Activated CD8-positive, alpha-beta T cell treated with anti-CD3 and anti-CD28 coated beads, Interleukin-2, amount 10 ng/mL, durations not matched to agents 7 days and 5 days (primary cell): ENCODE measurements at regions not wholly inside any gene's neighbourhood (a gene's known extent, or its start where the extent isn't known, plus 50 kb on each side); places are given as distances from the start of the nearest gene placed in this dataset.

Experiments used
- ATAC-seq: fragments of 150-1000 bp; cut with Tn5 transposase; one replicate; pipeline ENCODE4 v1.10.0; 2021; ENCODE audit warnings: moderate library complexity
- CTCF ChIA-PET: fragments of 350-600 bp; sonication (Branson Sonifier 250); formaldehyde crosslinking; loops from one replicate; lab custom pipeline; 2021; ENCODE audit warnings: antibody characterized with exemption; lab: Charles Lee
- POLR2A ChIA-PET: fragments of 350-600 bp; sonication (Branson Sonifier 250); formaldehyde crosslinking; loops from one replicate; lab custom pipeline; 2021; ENCODE audit warnings: antibody characterized with exemption; lab: Charles Lee
- DNase-seq: peaks from one replicate; pipeline ENCODE4 v3.0.0-alpha.2; 2020
- H3K27ac Mint-ChIP-seq: one replicate; pipeline ENCODE4 v1.8.0; 2021; ENCODE audit warnings: mild to moderate bottlenecking, mixed read lengths
- H3K27me3 Mint-ChIP-seq: one replicate; pipeline ENCODE4 v1.8.0; 2021; ENCODE audit warnings: low read depth, mixed read lengths
- H3K36me3 Mint-ChIP-seq: one replicate; pipeline ENCODE4 v1.8.0; 2021; ENCODE audit warnings: low read depth, mixed read lengths
- H3K4me1 Mint-ChIP-seq: one replicate; pipeline ENCODE4 v1.8.0; 2021; ENCODE audit warnings: low read depth, mixed read lengths
- H3K4me3 Mint-ChIP-seq: one replicate; pipeline ENCODE4 v1.8.0; 2021; ENCODE audit warnings: mild to moderate bottlenecking, mixed read lengths
- H3K9me3 Mint-ChIP-seq: one replicate; pipeline ENCODE4 v1.8.0; 2022; ENCODE audit warnings: mixed read lengths; ENCODE audit not compliant: insufficient read depth

DNA sequence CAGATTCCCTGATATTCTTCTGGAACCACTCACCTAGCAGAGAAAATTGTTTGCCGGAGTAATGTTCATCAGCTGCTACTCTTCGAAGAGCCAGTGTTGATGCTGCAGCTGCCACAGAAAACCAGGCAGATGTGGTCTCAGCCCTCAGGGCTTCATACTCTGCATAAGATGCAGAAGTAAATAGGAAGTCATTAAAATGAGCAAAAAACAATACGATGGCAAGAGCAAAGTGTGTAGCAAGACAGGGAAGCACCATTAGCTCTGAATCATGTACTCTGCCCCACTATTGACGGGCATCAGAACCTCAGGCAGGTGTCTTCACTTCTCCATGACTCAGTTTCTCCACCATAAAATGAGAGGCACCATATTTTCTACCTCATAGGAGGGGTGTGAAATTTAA, 991.6 kb upstream of the TMEM132C start:
- Mint-ChIP-seq H3K4me3 (no peak overlapping the region), H3K9me3 (no peaks in the 10 kb centered on the region), H3K36me3 (no peaks in the 10 kb centered on the region), H3K4me1 (peaks cover 7% of the 10 kb centered on the region), H3K27ac (no peak overlapping the region), H3K27me3 (no peaks in the 10 kb centered on the region)
- CTCF ChIA-PET = no interaction called here
- DNase-seq = no peak
- ATAC-seq = no peak
- POLR2A ChIA-PET = no interaction called here

- ATAC-seq = no peak
- Mint-ChIP-seq H3K27me3 (no peaks in the 10 kb centered on the region), H3K4me3 (no peak overlapping the region), H3K9me3 (no peaks in the 10 kb centered on the region), H3K4me1 (peaks cover 7% of the 10 kb centered on the region), H3K36me3 (no peaks in the 10 kb centered on the region), H3K27ac (no peak overlapping the region)
- CTCF ChIA-PET = no interaction called here
- no peak for DNase-seq
- POLR2A ChIA-PET = no interaction called here
Observed at GRCh38 chr12:127277882-127278281, 989.1 kb upstream of the TMEM132C start.

DNA sequence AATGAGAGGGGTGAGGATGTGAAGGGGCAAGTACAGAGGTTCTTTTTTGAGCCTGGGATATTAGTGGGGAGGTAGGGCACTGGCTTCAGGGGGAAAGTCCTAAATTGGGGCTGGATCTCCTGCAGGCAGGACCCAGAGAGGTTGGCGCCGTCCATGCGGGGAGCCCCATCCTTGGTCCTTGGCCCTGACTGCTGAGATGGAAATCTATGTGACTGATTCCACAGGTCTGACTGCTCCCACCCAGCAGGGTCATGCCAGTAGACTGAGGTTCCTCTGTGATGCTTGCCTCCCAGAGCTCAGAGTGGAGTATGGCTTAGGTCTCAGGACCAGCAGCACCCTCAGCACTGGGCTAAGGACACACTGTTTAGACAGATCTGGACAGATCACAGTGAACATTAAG, 988.6 kb upstream of the TMEM132C start:
- Mint-ChIP-seq H3K4me1 (peaks cover 7% of the 10 kb centered on the region), H3K4me3 (no peak overlapping the region), H3K27ac (no peak overlapping the region), H3K27me3 (no peaks in the 10 kb centered on the region), H3K36me3 (no peaks in the 10 kb centered on the region), H3K9me3 (no peaks in the 10 kb centered on the region)
- DNase-seq = no peak
- ATAC-seq = no peak
- CTCF ChIA-PET = no interaction called here
- POLR2A ChIA-PET = no interaction called here

- no peak overlapping the region for H3K4me3 Mint-ChIP-seq
- H3K4me1 Mint-ChIP-seq = peaks cover 15% of the 10 kb centered on the region
- no peaks in the 10 kb centered on the region for H3K27me3 Mint-ChIP-seq
- ChIA-PET POLR2A (no interaction called here), CTCF (interaction anchor here (1.1 to 1.7 kb wide), 7 partner anchors 12 to 171 kb away, joined by 3 to 4 read pairs (median 3); no protein-coding TSS in a partner anchor)
- DNase-seq (peak; percentile 74), ATAC-seq (peak; percentile 85)
- H3K9me3 Mint-ChIP-seq = no peaks in the 10 kb centered on the region
- no peaks in the 10 kb centered on the region for H3K36me3 Mint-ChIP-seq
- H3K27ac Mint-ChIP-seq = no peak overlapping the region
Observed at GRCh38 chr12:127280393-127281275, 986.3 kb upstream of the TMEM132C start.

GRCh38 chr12:127282786-127283565, 984.0 kb upstream of the TMEM132C start:
- Mint-ChIP-seq H3K27ac (no peak overlapping the region), H3K4me3 (no peak overlapping the region), H3K27me3 (no peaks in the 10 kb centered on the region), H3K9me3 (no peaks in the 10 kb centered on the region), H3K36me3 (no peaks in the 10 kb centered on the region), H3K4me1 (peaks cover 11% of the 10 kb centered on the region)
- ATAC-seq (no peak), DNase-seq (no peak)
- ChIA-PET POLR2A (no interaction called here), CTCF (interaction anchor here (1.5 to 1.6 kb wide), 2 partner anchors 10 to 174 kb away, joined by 4 to 5 read pairs; no protein-coding TSS in a partner anchor)

- no peak for DNase-seq
- Mint-ChIP-seq H3K4me3 (no peak overlapping the region), H3K9me3 (no peaks in the 10 kb centered on the region), H3K27me3 (no peaks in the 10 kb centered on the region), H3K27ac (no peak overlapping the region), H3K4me1 (peaks cover 8% of the 10 kb centered on the region), H3K36me3 (no peaks in the 10 kb centered on the region)
- CTCF ChIA-PET = interaction anchor here (1.5 kb wide), 1 partner anchor 9 kb away, joined by 5 read pairs; no protein-coding TSS in a partner anchor
- ATAC-seq = no peak
- POLR2A ChIA-PET = no interaction called here
Observed at GRCh38 chr12:127284021-127284420, 982.9 kb upstream of the TMEM132C start.

DNA sequence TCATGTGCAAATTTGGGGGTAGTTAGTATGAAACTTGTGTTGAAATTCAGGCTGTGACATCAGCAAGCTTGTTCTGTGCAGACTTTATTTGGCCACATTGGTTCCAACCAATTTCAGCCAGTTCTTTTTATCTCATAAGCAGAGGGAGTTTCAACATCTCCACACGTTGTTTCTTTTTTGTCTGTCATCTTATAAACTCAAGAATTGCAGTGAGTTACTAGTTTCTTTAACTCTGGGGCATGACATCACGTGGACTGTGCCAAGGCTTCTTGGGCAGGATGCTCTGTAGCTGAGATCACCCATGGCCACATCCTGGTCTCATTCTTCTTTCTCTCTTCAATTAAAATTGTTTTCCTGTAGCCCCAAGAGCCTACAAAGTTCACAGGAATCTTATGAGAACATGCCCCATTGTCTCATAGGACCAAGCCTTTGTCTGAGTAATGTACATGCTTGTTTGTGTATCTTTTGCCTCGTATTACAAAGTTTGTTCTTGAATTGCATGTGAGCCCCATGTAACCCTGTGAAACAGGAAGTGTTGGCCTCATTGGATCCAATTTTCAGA, 982.0 kb upstream of the TMEM132C start:
- ChIA-PET CTCF (no interaction called here), POLR2A (no interaction called here)
- Mint-ChIP-seq H3K4me1 (peaks cover 8% of the 10 kb centered on the region), H3K27ac (no peak overlapping the region), H3K4me3 (no peak overlapping the region), H3K9me3 (no peaks in the 10 kb centered on the region), H3K27me3 (no peaks in the 10 kb centered on the region), H3K36me3 (no peaks in the 10 kb centered on the region)
- DNase-seq = no peak
- ATAC-seq = no peak

- H3K4me1 Mint-ChIP-seq = peaks cover 8% of the 10 kb centered on the region
- CTCF ChIA-PET = no interaction called here
- no peak overlapping the region for H3K4me3 Mint-ChIP-seq
- DNase-seq (no peak), ATAC-seq (no peak)
- no peak overlapping the region for H3K27ac Mint-ChIP-seq
- POLR2A ChIA-PET = no interaction called here
- no peaks in the 10 kb centered on the region for H3K27me3 Mint-ChIP-seq
- no peaks in the 10 kb centered on the region for H3K36me3 Mint-ChIP-seq
- no peaks in the 10 kb centered on the region for H3K9me3 Mint-ChIP-seq
Observed at GRCh38 chr12:127286281-127286680, 980.7 kb upstream of the TMEM132C start.

DNA sequence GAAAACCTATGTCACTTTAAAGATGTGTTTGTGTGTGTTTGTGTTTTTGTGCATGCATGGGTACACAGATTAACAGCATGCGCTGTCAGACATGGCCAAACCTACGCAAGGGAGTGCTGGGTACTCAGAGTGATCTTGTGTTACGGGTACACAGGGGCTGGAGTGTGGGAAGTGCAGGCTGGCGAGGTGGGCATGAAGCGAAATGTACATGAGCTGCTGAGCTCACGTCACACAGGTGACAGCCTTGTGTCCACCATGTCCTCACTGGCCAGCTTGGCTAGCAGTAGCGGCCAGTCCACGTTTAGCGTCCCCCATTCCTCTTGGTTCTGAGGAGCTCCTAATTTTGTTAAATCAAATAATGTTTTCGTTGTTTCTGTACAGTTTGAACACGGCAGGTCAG, 979.7 kb upstream of the TMEM132C start:
- Mint-ChIP-seq H3K27me3 (no peaks in the 10 kb centered on the region), H3K4me1 (peaks cover 8% of the 10 kb centered on the region), H3K27ac (no peak overlapping the region), H3K36me3 (no peaks in the 10 kb centered on the region), H3K9me3 (no peaks in the 10 kb centered on the region), H3K4me3 (no peak overlapping the region)
- ChIA-PET POLR2A (no interaction called here), CTCF (no interaction called here)
- ATAC-seq = no peak
- DNase-seq = no peak

GRCh38 chr12:127290251-127290650, 976.7 kb upstream of the TMEM132C start:
- Mint-ChIP-seq H3K9me3 (no peaks in the 10 kb centered on the region), H3K4me3 (no peak overlapping the region), H3K27ac (no peak overlapping the region), H3K36me3 (no peaks in the 10 kb centered on the region), H3K27me3 (no peaks in the 10 kb centered on the region), H3K4me1 (peaks cover under 1% of the 10 kb centered on the region)
- ChIA-PET CTCF (no interaction called here), POLR2A (no interaction called here)
- ATAC-seq (no peak), DNase-seq (no peak)

GRCh38 chr12:127292736-127293135, 974.2 kb upstream of the TMEM132C start:
- H3K4me3 Mint-ChIP-seq = no peak overlapping the region

More at GRCh38 chr12:127292736-127293135, 974.2 kb upstream of the TMEM132C start:
- H3K27me3 Mint-ChIP-seq = no peaks in the 10 kb centered on the region
- no peaks in the 10 kb centered on the region for H3K9me3 Mint-ChIP-seq
- no peak for ATAC-seq
- DNase-seq = no peak
- ChIA-PET POLR2A (no interaction called here), CTCF (interaction anchor here (0.9 to 1.8 kb wide), 5 partner anchors 9 to 184 kb away, joined by 3 to 10 read pairs (median 3); no protein-coding TSS in a partner anchor)
- H3K4me1 Mint-ChIP-seq = no peaks in the 10 kb centered on the region
- no peaks in the 10 kb centered on the region for H3K36me3 Mint-ChIP-seq
- no peak overlapping the region for H3K27ac Mint-ChIP-seq
